SK-N-SH (cell line): ENCODE measurements at regions not wholly inside any gene's neighbourhood (a gene's known extent, or its start where the extent isn't known, plus 50 kb on each side); places are given as distances from the start of the nearest gene placed in this dataset.

Experiments used
- CTCF ChIA-PET: fragments of 300-600, 350-600 bp; formaldehyde crosslinking; extraction: SDS; loops from one replicate; lab custom pipeline; 2021; lab: Yijun Ruan, JAX
- POLR2A ChIA-PET: fragments of 350-600 bp; sonication (Branson Sonifier 250); formaldehyde crosslinking; extraction: SDS; loops from one replicate; lab custom pipeline; 2020; ENCODE audit warnings: antibody characterized with exemption, inconsistent platforms; lab: Yijun Ruan, JAX
- DNase-seq: peaks from one replicate; pipeline ENCODE4 v3.0.0; 2012
- H2AFZ ChIP-seq: fragments of 200-600 bp; sonication (generic); 2 replicates; pipeline ENCODE4 v1.8.1; 2016; ENCODE audit warnings: antibody characterized with exemption, mild to moderate bottlenecking, low read depth
- H3F3A ChIP-seq: fragments of 200-600 bp; sonication (generic); replicated peaks from 2 replicates; pipeline ENCODE3; 2016; ENCODE audit warnings: antibody characterized with exemption, mild to moderate bottlenecking; ENCODE audit not compliant: insufficient read depth
- H3K27ac ChIP-seq, 2 experiments: fragments of 200-500 bp in 1 of 2; fragments of 200-600 bp in 1 of 2; sonication (Bioruptor generic) in 1 of 2; sonication (generic), shearing (Covaris generic) in 1 of 2; 2 replicates each; pipeline versions ENCODE4 v1.5.1 to v1.6.1; 2014 to 2016; ENCODE audit warnings: low read depth in 2 of 2, inconsistent platforms in 1 of 2, low read length in 1 of 2, mild to moderate bottlenecking in 1 of 2, mixed read lengths in 1 of 2
- H3K27me3 ChIP-seq: fragments of 200-600 bp; sonication (generic), shearing (Covaris generic); 2 replicates; pipeline ENCODE4 v1.6.1; 2016; ENCODE audit warnings: mixed run types; ENCODE audit not compliant: insufficient read depth
- H3K36me3 ChIP-seq, 2 experiments: fragments of 200-500 bp in 1 of 2; fragments of 200-600 bp in 1 of 2; sonication (Bioruptor generic) in 1 of 2; sonication (generic) in 1 of 2; replicated peaks in 1 of 2; 2 replicates each; pipeline versions ENCODE3 to v1.5.1; 2014 to 2016; ENCODE audit warnings: low read length in 1 of 2, mild to moderate bottlenecking in 1 of 2; ENCODE audit not compliant: insufficient read depth in 2 of 2, control insufficient read depth in 1 of 2
- H3K4me1 ChIP-seq, 2 experiments: fragments of 200-500 bp in 1 of 2; fragments of 200-600 bp in 1 of 2; sonication (Bioruptor generic) in 1 of 2; sonication (generic), shearing (Covaris generic) in 1 of 2; 2 replicates each; pipeline versions ENCODE4 v1.5.1 to v1.6.1; 2014 to 2016; ENCODE audit warnings: low read depth in 1 of 2, low read length in 1 of 2, mixed run types in 1 of 2; ENCODE audit not compliant: insufficient read depth in 2 of 2, control insufficient read depth in 1 of 2
- H3K4me2 ChIP-seq: fragments of 200-600 bp; sonication (generic), shearing (Covaris generic); 2 replicates; pipeline ENCODE4 v1.6.1; 2017; ENCODE audit warnings: mixed run types
- H3K4me3 ChIP-seq, 2 experiments: fragments of 200-500 bp in 1 of 2; fragments of 200-600 bp in 1 of 2; sonication (Bioruptor generic) in 1 of 2; sonication (generic), shearing (Covaris generic) in 1 of 2; 2 replicates each; pipeline versions ENCODE4 v1.5.1 to v1.8.1; 2014 to 2016; ENCODE audit warnings: low read depth in 2 of 2, inconsistent platforms in 1 of 2, low read length in 1 of 2, mild to moderate bottlenecking in 1 of 2, mixed read lengths in 1 of 2, moderate library complexity in 1 of 2
- H3K79me2 ChIP-seq: fragments of 200-600 bp; sonication (generic); 2 replicates; pipeline ENCODE4 v1.8.1; 2017; ENCODE audit warnings: mild to moderate bottlenecking; ENCODE audit not compliant: insufficient read depth
- H3K9ac ChIP-seq: fragments of 200-600 bp; sonication (generic); 2 replicates; pipeline ENCODE4 v1.6.1; 2017; ENCODE audit warnings: mixed run types
- H3K9me2 ChIP-seq: fragments of 200-600 bp; sonication (generic); 2 replicates; pipeline ENCODE4 v1.6.1; 2017; ENCODE audit warnings: mixed run types
- H3K9me3 ChIP-seq: fragments of 200-600 bp; sonication (generic); 2 replicates; pipeline ENCODE4 v1.6.1; 2017; ENCODE audit warnings: mixed run types, mild to moderate bottlenecking, moderate library complexity
- H4K20me1 ChIP-seq: fragments of 200-600 bp; sonication (generic); 2 replicates; pipeline ENCODE4 v1.6.1; 2017; ENCODE audit warnings: mild to moderate bottlenecking, mixed run types; ENCODE audit not compliant: insufficient read depth
- ELF1 ChIP-seq: IDR thresholded peaks from 2 replicates; pipeline ENCODE4 v1.4.0; 2012
- EZH2phosphoT487 ChIP-seq: fragments of 200-600 bp; sonication (generic); IDR thresholded peaks from 2 replicates; pipeline ENCODE4 v1.6.1; 2017; ENCODE audit warnings: low read depth, mixed run types, mild to moderate bottlenecking, antibody characterized with exemption, moderate library complexity, borderline replicate concordance
- FOSL2 ChIP-seq: IDR thresholded peaks from 2 replicates; pipeline ENCODE4 v1.4.0; 2012; ENCODE audit warnings: low read depth, mild to moderate bottlenecking, moderate library complexity, borderline replicate concordance
- FOXJ3 ChIP-seq: sonication (generic); formaldehyde crosslinking; IDR thresholded peaks from 2 replicates; pipeline ENCODE4 v1.5.1; 2020; ENCODE audit warnings: mild to moderate bottlenecking, missing genetic modification reagents
- FOXM1 ChIP-seq: IDR thresholded peaks from 2 replicates; pipeline ENCODE4 v1.4.0; 2012; ENCODE audit warnings: low read depth, mild to moderate bottlenecking
- GABPA ChIP-seq: IDR thresholded peaks from 2 replicates; pipeline ENCODE4 v1.4.0; 2012; ENCODE audit warnings: low read depth, mild to moderate bottlenecking
- GATA2 ChIP-seq: sonication (generic); formaldehyde crosslinking; IDR thresholded peaks from 2 replicates; pipeline ENCODE4 v1.5.0; 2020; ENCODE audit warnings: mild to moderate bottlenecking, missing genetic modification reagents
- IRF3 ChIP-seq: fragments of 150-350 bp; IDR thresholded peaks from 2 replicates; pipeline ENCODE4 v1.6.1; 2016; ENCODE audit warnings: mild to moderate bottlenecking, low read depth, low read length
- MAX ChIP-seq: IDR thresholded peaks from 2 replicates; pipeline ENCODE4 v1.4.0; 2012; ENCODE audit warnings: low read depth
- MEF2A ChIP-seq: IDR thresholded peaks from 2 replicates; pipeline ENCODE4 v1.4.0; 2012; ENCODE audit warnings: low read depth, borderline replicate concordance
- NFIC ChIP-seq: IDR thresholded peaks from 2 replicates; pipeline ENCODE4 v1.4.0; 2012; ENCODE audit warnings: borderline replicate concordance
- NRF1 ChIP-seq: IDR thresholded peaks from 2 replicates; pipeline ENCODE4 v1.6.1; 2012; ENCODE audit warnings: low read depth, mild to moderate bottlenecking, low read length
- RCOR1 ChIP-seq: fragments of 150-350 bp; IDR thresholded peaks from 2 replicates; pipeline ENCODE4 v1.6.1; 2017; ENCODE audit warnings: antibody characterized with exemption, low read length
- RFX5 ChIP-seq: IDR thresholded peaks from 2 replicates; pipeline ENCODE4 v1.6.1; 2012; ENCODE audit warnings: mild to moderate bottlenecking, improper control_type of control experiment, low read length
- RXRA ChIP-seq: IDR thresholded peaks from 2 replicates; pipeline ENCODE4 v1.4.0; 2012; ENCODE audit warnings: low read depth, mild to moderate bottlenecking, borderline replicate concordance
- SMC3 ChIP-seq: IDR thresholded peaks from 2 replicates; pipeline ENCODE4 v1.6.1; 2012; ENCODE audit warnings: low read depth, low read length, improper control_type of control experiment
- TCF12 ChIP-seq: IDR thresholded peaks from 2 replicates; pipeline ENCODE4 v1.4.0; 2012
- WGBS: methylation state at CpG from one replicate; pipeline ENCODE4 v1.1.6; 2017; ENCODE audit warnings: low lambda C conversion rate; 5-methylcytosine and 5-hydroxymethylcytosine counted together

GRCh38 chr1:82421782-82422181 lies 621.0 kb downstream of the ADGRL2 start:
- WGBS: 20% methylated on average over 2 of the region's 2 CpGs
- Histone ChIP-seq H4K20me1 (no peaks in the 10 kb centered on the region), H3K9me2 (no peaks in the 10 kb centered on the region), H3K4me2 (no peak overlapping the region), H3K9me3 (no peaks in the 10 kb centered on the region), H3K79me2 (no peaks in the 10 kb centered on the region), H2AFZ (no peak overlapping the region), H3K27ac (no peak overlapping the region), H3K4me3 (no peak overlapping the region), H3K9ac (no peak overlapping the region), H3K27me3 (no peaks in the 10 kb centered on the region), H3F3A (no peaks in the 10 kb centered on the region), H3K4me1 (no peaks in the 10 kb centered on the region), H3K36me3 (no peaks in the 10 kb centered on the region)
- DNase-seq: no peak
- TF ChIP-seq FOSL2 (no peak), NRF1 (no peak), EZH2phosphoT487 (no peak), IRF3 (no peak), FOXM1 (no peak), SMC3 (no peak)
- POLR2A ChIA-PET: no interaction called here
- CTCF ChIA-PET: no interaction called here

GRCh38 chr1:82420584-82420983 lies 619.9 kb downstream of the ADGRL2 start:
- WGBS: 21% methylated on average over 3 of the region's 3 CpGs
- Histone ChIP-seq H3K9ac (no peak overlapping the region), H4K20me1 (no peaks in the 10 kb centered on the region), H3K9me3 (no peaks in the 10 kb centered on the region), H2AFZ (no peak overlapping the region), H3K27ac (no peak overlapping the region), H3K4me2 (no peak overlapping the region), H3K9me2 (no peaks in the 10 kb centered on the region), H3F3A (no peaks in the 10 kb centered on the region), H3K4me3 (no peak overlapping the region), H3K4me1 (no peaks in the 10 kb centered on the region), H3K36me3 (no peaks in the 10 kb centered on the region), H3K27me3 (no peaks in the 10 kb centered on the region), H3K79me2 (no peaks in the 10 kb centered on the region)
- ChIA-PET POLR2A (no interaction called here), CTCF (no interaction called here)
- TF ChIP-seq GABPA (no peak), GATA2 (CRISPR knock-in tag) (no peak), RXRA (no peak), RFX5 (no peak), RCOR1 (no peak)
- no peak for DNase-seq

GRCh38 chr1:82411605-82412004 lies 610.9 kb downstream of the ADGRL2 start:
- no peak overlapping the region for H3K4me2 ChIP-seq
- no peak overlapping the region for H3K4me3 ChIP-seq
- CTCF ChIA-PET: no interaction called here
- TF ChIP-seq GATA2 (CRISPR knock-in tag) (no peak), FOXM1 (no peak), ELF1 (no peak), MEF2A (no peak), FOXJ3 (no peak), GABPA (no peak), IRF3 (no peak), NFIC (no peak), RCOR1 (no peak), TCF12 (no peak), MAX (no peak)
- H4K20me1 ChIP-seq: no peaks in the 10 kb centered on the region
- no peaks in the 10 kb centered on the region for H3K79me2 ChIP-seq
- POLR2A ChIA-PET: no interaction called here
- DNase-seq: no peak
- H3K36me3 ChIP-seq: no peaks in the 10 kb centered on the region
- H2AFZ ChIP-seq: no peak overlapping the region
- H3F3A ChIP-seq: no peaks in the 10 kb centered on the region
- no peaks in the 10 kb centered on the region for H3K9me2 ChIP-seq
- 33% methylated on average over 1 of the region's 1 CpG for WGBS
- no peaks in the 10 kb centered on the region for H3K27me3 ChIP-seq
- no peak overlapping the region for H3K27ac ChIP-seq
- no peaks in the 10 kb centered on the region for H3K4me1 ChIP-seq
- no peak overlapping the region for H3K9ac ChIP-seq
- no peaks in the 10 kb centered on the region for H3K9me3 ChIP-seq
